Neuron (in vitro differentiated cells): ENCODE measurements at regions not wholly inside any gene's neighbourhood (a gene's known extent, or its start where the extent isn't known, plus 50 kb on each side); places are given as distances from the start of the nearest gene placed in this dataset.

Experiments used
- H2AFZ ChIP-seq: one replicate; pipeline ENCODE4 v1.6.1; 2013; ENCODE audit warnings: low read depth, mild to moderate bottlenecking, inconsistent platforms, low read length, moderate library complexity
- H3K27me3 ChIP-seq: one replicate; pipeline ENCODE4 v1.6.1; 2013; ENCODE audit warnings: low read length; ENCODE audit not compliant: insufficient read depth
- H3K36me3 ChIP-seq: one replicate; pipeline ENCODE4 v1.6.1; 2013; ENCODE audit warnings: low read length; ENCODE audit not compliant: insufficient read depth
- H3K4me1 ChIP-seq: one replicate; pipeline ENCODE4 v1.6.1; 2013; ENCODE audit warnings: low read length; ENCODE audit not compliant: insufficient read depth
- H3K4me3 ChIP-seq: 2 replicates; pipeline ENCODE4 v1.5.1; 2013; ENCODE audit warnings: mild to moderate bottlenecking, low read length, moderate library complexity
- H3K9me3 ChIP-seq: one replicate; pipeline ENCODE4 v1.6.1; 2013; ENCODE audit warnings: low read length

- Histone ChIP-seq H3K4me1 (peaks cover 5% of the 10 kb centered on the region), H3K27me3 (peaks cover 20% of the 10 kb centered on the region), H3K4me3 (no peak overlapping the region), H3K9me3 (no peaks in the 10 kb centered on the region), H2AFZ (no peak overlapping the region), H3K36me3 (no peaks in the 10 kb centered on the region)
Measured at GRCh38 chr17:6893382-6894205, 62.1 kb upstream of the TEKT1 start.

- H3K4me1 ChIP-seq = peaks cover 5% of the 10 kb centered on the region
- H2AFZ ChIP-seq = no peak overlapping the region
- H3K9me3 ChIP-seq = no peaks in the 10 kb centered on the region
- H3K27me3 ChIP-seq = peaks cover 20% of the 10 kb centered on the region
- no peaks in the 10 kb centered on the region for H3K36me3 ChIP-seq
- H3K4me3 ChIP-seq = no peak overlapping the region
Measured at GRCh38 chr17:6894206-6894528, 62.6 kb upstream of the TEKT1 start.

- Histone ChIP-seq H3K4me3 (no peak overlapping the region), H3K27me3 (peaks cover 12% of the 10 kb centered on the region), H3K36me3 (no peaks in the 10 kb centered on the region), H2AFZ (no peak overlapping the region), H3K9me3 (no peaks in the 10 kb centered on the region), H3K4me1 (no peaks in the 10 kb centered on the region)
Measured at GRCh38 chr17:6901086-6901485, 69.6 kb upstream of the TEKT1 start.

GRCh38 chr17:6903326-6903900 lies 71.9 kb upstream of the TEKT1 start:
- Histone ChIP-seq H3K36me3 (no peaks in the 10 kb centered on the region), H3K9me3 (no peaks in the 10 kb centered on the region), H3K4me3 (no peak overlapping the region), H3K4me1 (no peaks in the 10 kb centered on the region), H2AFZ (no peak overlapping the region), H3K27me3 (peaks cover 2% of the 10 kb centered on the region)

GRCh38 chr17:6908807-6909206 lies 77.3 kb upstream of the TEKT1 start:
- no peak overlapping the region for H2AFZ ChIP-seq

GRCh38 chr17:6910987-6911603 lies 79.6 kb upstream of the TEKT1 start:
- Histone ChIP-seq H3K36me3 (no peaks in the 10 kb centered on the region), H2AFZ (no peak overlapping the region), H3K4me1 (no peaks in the 10 kb centered on the region), H3K9me3 (no peaks in the 10 kb centered on the region), H3K4me3 (no peak overlapping the region), H3K27me3 (peaks cover 5% of the 10 kb centered on the region)

More at GRCh38 chr17:6908807-6909206, 77.3 kb upstream of the TEKT1 start:
- no peaks in the 10 kb centered on the region for H3K4me1 ChIP-seq
- H3K4me3 ChIP-seq = no peak overlapping the region
- no peaks in the 10 kb centered on the region for H3K9me3 ChIP-seq
- peaks cover 5% of the 10 kb centered on the region for H3K27me3 ChIP-seq
- H3K36me3 ChIP-seq = no peaks in the 10 kb centered on the region

- no peak overlapping the region for H2AFZ ChIP-seq
- no peaks in the 10 kb centered on the region for H3K4me1 ChIP-seq
- H3K36me3 ChIP-seq = no peaks in the 10 kb centered on the region
- no peak overlapping the region for H3K4me3 ChIP-seq
- peaks cover 5% of the 10 kb centered on the region for H3K27me3 ChIP-seq
- H3K9me3 ChIP-seq = no peaks in the 10 kb centered on the region
Measured at GRCh38 chr17:6912110-6913051, 80.9 kb upstream of the TEKT1 start.

GRCh38 chr17:6913608-6914443 lies 82.0 kb upstream of the ALOX12 start:
- no peaks in the 10 kb centered on the region for H3K9me3 ChIP-seq
- H3K27me3 ChIP-seq = peaks cover 5% of the 10 kb centered on the region
- no peak overlapping the region for H2AFZ ChIP-seq
- H3K4me1 ChIP-seq = no peaks in the 10 kb centered on the region
- no peaks in the 10 kb centered on the region for H3K36me3 ChIP-seq
- H3K4me3 ChIP-seq = no peak overlapping the region

GRCh38 chr17:6914711-6915110 lies 81.1 kb upstream of the ALOX12 start:
- peaks cover 5% of the 10 kb centered on the region for H3K27me3 ChIP-seq
- no peaks in the 10 kb centered on the region for H3K9me3 ChIP-seq
- H3K4me1 ChIP-seq = no peaks in the 10 kb centered on the region
- no peaks in the 10 kb centered on the region for H3K36me3 ChIP-seq
- H2AFZ ChIP-seq = no peak overlapping the region
- H3K4me3 ChIP-seq = no peak overlapping the region

- Histone ChIP-seq H3K27me3 (peaks cover 5% of the 10 kb centered on the region), H2AFZ (no peak overlapping the region), H3K9me3 (no peaks in the 10 kb centered on the region), H3K4me1 (no peaks in the 10 kb centered on the region), H3K4me3 (no peak overlapping the region), H3K36me3 (no peaks in the 10 kb centered on the region)
Measured at GRCh38 chr17:6915620-6916019, 80.2 kb upstream of the ALOX12 start.

- H2AFZ ChIP-seq = no peak overlapping the region
- H3K4me1 ChIP-seq = no peaks in the 10 kb centered on the region
- no peaks in the 10 kb centered on the region for H3K9me3 ChIP-seq
- H3K27me3 ChIP-seq = no peaks in the 10 kb centered on the region
- H3K4me3 ChIP-seq = no peak overlapping the region
- H3K36me3 ChIP-seq = no peaks in the 10 kb centered on the region
Measured at GRCh38 chr17:6919158-6919557, 76.7 kb upstream of the ALOX12 start.

- Histone ChIP-seq H3K4me1 (no peaks in the 10 kb centered on the region), H3K9me3 (peaks cover 3% of the 10 kb centered on the region), H3K4me3 (no peak overlapping the region), H2AFZ (no peak overlapping the region), H3K27me3 (no peaks in the 10 kb centered on the region), H3K36me3 (no peaks in the 10 kb centered on the region)
Measured at GRCh38 chr17:6923385-6923784, 72.5 kb upstream of the ALOX12 start.
